Islet precursor cell (in vitro differentiated cells): ENCODE measurements at regions not wholly inside any gene's neighbourhood (a gene's known extent, or its start where the extent isn't known, plus 50 kb on each side); places are given as distances from the start of the nearest gene placed in this dataset.
A peak's percentile ranks its signal among the peaks of the same experiment; 100 is the strongest.
"Not testable (repeated sequence)": the region's sequence is repeated elsewhere in the genome, so short reads cannot be mapped to it uniquely, and the experiment has no call there.

Experiments used
- DNase-seq: peaks from one replicate; pipeline ENCODE4 v3.0.0-alpha.2; 2018

DNA sequence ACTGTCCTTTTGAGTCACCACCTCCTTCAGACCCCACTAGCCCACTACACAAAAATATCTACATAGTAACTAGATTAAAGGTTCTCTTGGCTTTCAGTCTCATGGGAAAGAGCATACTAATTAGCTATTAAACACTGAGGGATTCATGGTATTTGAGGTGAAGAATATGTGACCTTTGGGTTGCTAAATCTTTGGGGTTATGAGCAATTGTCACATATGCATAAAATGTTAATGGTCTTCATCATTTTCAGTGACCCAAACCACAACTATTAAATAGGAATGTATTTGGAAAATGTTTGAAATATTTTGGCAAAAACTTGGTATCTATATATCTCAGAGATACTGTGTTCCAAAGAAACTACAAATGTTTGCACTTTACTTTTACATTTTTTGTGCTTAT is 365.1 kb downstream of the MAGEB5 start:
- no peak for DNase-seq

GRCh38 chrX:26580021-26580420 is 364.1 kb downstream of the MAGEB5 start:
- no peak for DNase-seq

GRCh38 chrX:26574234-26574633 is 358.3 kb downstream of the MAGEB5 start:
- DNase-seq = no peak

GRCh38 chrX:26562156-26562555 is 346.2 kb downstream of the MAGEB5 start:
- DNase-seq = no peak

DNA sequence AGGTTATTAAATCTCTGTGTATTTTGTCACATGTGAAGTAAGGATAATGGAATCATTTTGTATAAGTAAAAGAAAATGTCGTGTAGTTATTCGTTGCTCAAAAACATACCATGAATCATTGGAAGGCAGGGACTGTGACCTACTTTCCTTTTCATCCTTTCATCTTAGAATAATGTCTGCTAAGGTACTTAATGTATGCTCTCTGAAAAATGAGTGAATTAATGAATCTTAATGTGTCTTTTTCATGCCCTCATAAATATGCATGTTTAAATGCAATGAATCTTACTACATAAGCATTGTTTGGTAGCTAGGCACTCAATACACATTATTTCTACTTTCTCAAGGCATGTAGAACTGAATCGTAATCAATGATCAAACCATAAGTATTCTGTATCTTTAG is 343.9 kb downstream of the MAGEB5 start:
- DNase-seq = no peak

DNA sequence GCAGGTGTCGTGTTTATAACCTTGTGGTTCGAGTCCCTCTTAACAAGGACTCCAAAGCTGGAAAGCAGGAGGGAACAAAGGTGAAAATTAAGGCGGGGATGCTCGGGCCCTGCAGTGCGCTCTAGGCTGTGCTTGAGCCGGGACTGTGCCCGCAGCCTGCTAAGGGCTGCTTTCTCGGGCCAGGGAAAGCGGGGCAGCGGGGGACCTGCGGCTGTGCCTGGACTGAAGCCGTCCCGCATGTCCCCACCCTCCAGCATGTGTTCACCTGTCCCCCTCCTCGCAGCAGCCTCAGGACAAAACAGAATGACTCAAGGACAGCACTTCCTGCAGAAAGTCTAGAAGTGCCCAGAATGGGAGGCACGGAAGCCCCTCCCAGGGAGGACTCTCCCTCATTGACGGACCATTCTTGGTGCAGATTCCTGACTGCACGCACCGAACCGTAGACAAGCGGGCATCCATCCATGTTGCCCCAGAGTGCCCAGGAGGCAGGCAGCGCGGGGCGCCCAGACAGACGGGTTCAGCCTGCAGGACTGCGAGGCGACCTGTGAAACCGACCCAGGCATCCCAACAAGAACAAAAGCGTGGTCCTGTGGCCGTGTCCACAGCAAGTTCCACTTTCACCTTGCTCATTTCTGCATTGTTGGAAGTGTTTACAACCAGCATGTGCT is 342.9 kb downstream of the MAGEB5 start:
- DNase-seq = no peak

- no peak for DNase-seq
These were observed 341.8 kb downstream of the MAGEB5 start for GRCh38 chrX:26557691-26558321.

GRCh38 chrX:26525768-26526167 is 309.8 kb downstream of the MAGEB5 start:
- DNase-seq = not testable (repeated sequence)

GRCh38 chrX:26522501-26522900 is 306.5 kb downstream of the MAGEB5 start:
- no peak for DNase-seq

GRCh38 chrX:26511589-26512363 is 295.8 kb downstream of the MAGEB5 start:
- no peak for DNase-seq

DNA sequence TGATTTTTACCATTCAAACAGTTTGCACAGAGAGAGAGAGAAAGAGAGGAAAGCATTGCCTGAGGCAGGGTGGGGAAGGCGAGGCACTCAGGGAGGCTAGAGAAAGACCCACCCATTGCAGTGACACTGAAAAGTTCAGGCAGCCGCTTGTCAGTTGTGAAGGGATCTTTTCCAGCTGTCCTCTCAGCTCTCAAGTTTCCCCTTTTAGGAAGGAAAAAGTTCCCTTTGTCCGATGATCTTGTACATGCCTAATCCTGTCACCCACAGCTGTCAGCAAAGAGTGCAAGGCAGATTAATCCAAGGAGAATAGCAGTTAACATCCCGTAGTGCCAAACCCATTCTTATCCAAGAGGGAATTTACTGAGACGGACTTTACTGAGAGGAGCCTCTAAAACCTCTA is 255.0 kb downstream of the MAGEB5 start:
- DNase-seq = no peak

DNA sequence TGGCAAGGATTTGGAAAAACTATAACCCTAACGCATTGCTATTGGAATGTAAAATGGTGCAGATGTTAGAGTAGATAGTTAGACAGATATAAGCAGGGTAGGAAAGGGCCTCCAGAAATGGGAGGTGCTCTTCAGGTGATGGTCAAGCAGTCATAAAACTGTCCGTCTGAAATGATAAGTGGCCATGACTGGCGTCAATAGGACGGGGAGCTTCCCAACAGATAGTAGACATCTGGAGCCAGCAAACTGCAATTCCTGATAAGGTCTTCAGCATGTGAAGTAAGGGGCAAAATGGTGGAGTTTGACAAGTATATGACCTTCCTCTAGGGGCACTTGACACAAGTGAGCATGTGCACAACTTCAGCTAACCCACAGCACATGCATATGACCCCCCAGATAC is 250.4 kb downstream of the MAGEB5 start:
- no peak for DNase-seq

DNA sequence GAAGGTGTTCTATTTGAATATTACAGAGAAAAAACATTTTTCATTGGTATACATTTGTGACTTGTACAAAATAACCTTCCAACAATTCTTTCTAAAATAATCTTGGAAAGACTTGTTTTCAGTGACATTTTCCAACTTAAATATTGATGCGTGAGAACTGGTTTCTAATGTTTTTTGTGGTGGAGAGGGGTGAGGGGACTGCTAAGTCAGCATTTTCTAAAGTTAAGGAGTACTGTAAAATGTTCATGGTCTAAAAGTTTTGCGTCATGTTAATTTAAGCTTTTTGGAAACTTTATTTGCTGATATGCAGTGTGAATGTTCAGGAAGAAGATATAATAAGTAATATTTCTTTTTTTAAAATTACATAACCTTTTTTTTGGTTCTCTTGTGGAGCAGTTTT is 229.3 kb downstream of the MAGEB5 start:
- DNase-seq = no peak

- not testable (repeated sequence) for DNase-seq
These were observed 228.4 kb downstream of the MAGEB5 start for GRCh38 chrX:26444417-26444816.

GRCh38 chrX:26442340-26442739 is 226.4 kb downstream of the MAGEB5 start:
- no peak for DNase-seq

DNA sequence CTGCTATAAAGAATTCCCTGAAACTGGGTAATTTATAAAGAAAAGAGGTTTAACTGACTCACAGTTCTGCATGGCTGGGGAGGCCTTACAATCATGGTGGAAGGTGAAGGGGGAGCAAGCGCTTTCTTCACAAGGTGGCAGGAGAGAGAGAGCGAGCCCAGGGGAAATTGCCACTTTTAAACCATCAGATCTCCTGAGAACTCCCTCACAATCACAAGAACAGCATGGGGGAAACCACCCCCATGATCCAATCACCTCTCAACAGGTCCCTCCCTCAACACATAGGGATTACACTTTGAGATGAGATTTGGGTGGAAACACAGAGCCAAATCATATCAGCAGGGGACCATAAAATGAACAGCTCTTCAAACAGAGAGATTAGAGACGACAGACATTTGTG is 198.6 kb downstream of the MAGEB5 start:
- no peak for DNase-seq

DNA sequence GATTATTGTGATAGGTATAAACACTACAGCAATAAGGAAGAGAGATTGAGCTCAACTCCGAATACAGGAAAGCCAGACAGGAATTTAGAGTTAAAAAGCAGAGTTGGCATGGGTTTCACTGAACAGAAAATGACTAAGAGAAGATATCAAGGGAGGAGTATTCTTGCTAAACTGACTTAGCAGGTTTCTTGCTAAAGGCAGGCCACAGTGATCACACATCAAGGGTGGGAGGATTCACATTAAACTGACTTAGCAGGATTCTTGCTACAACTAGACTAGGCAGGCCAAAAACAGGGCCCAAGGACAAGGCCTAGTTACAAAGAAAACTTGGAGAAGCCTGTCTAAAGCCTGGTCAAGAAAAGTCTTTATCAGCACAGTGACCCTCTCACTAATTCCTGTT is 195.1 kb downstream of the MAGEB5 start:
- DNase-seq = peak; percentile 51

- DNase-seq = no peak
These were observed 193.7 kb downstream of the MAGEB5 start for GRCh38 chrX:26409636-26410035.

GRCh38 chrX:26387906-26388305 is 171.9 kb downstream of the MAGEB5 start:
- DNase-seq = no peak

DNA sequence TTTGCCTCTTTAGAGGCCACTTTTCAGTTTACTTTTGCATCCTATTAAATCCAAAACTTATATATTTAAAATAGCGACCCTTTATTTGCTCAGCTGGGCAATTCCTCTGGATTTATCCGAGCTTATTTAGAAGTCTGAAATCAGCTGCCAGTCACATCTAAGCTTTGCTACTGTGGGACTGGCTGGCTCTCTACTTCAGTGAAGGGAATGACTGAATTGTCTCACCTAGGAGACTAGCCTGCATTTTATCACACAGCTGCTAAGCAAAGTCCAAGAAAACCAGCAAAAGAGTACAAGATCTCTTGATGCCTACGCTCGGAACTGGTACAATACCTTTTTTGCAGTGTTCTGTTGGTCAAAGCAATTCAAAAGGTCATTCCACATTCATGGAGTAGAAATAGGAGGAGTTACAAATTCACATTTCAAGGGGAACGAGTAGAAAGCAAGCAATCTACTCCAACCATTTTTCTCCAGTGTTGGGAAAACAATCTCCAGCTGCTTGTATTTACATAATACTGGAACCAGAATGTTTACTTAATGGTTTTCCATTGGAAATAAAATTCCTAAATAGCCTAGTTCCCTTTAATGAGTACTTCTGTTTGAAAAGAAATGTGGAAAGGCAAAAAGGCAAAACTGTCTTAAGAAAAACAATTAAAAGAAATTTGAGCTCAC is 160.2 kb downstream of the MAGEB5 start:
- DNase-seq = no peak

GRCh38 chrX:26375346-26375745 is 159.4 kb downstream of the MAGEB5 start:
- no peak for DNase-seq

- DNase-seq = no peak
These were observed 157.9 kb downstream of the MAGEB5 start for GRCh38 chrX:26373829-26374228.

DNA sequence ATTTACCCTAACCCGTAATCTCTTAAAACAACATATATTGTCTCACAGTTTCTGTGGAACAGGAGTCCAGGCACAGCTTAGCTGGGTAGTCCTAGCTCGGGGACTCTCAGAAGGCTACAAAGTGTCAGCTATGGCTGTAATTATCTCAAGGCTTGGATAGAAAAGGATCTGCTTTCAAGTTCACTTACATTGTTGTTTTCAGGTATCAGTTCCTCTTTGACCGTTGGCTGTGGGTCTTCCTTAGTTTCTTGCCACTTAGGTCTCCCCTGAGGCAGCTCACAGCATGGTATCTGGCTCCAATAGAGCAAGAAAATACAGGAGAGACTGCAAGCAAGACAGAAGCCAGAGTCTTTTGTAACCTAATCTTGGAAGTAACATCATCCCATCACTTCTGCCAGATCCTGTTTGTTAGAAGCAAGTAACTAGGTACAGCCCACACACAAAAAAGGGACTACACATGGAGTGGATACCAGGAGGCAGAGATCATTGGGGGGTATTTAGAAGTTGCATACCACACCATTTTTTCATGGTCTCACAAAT is 137.0 kb downstream of the MAGEB5 start:
- no peak for DNase-seq
